ENCODE measurements at regions not wholly inside any gene's neighbourhood (a gene's known extent, or its start where the extent isn't known, plus 50 kb on each side); places are given as distances from the start of the nearest gene placed in this dataset.
"Not testable (repeated sequence)": the region's sequence is repeated elsewhere in the genome, so short reads cannot be mapped to it uniquely, and the experiment has no call there.

- DNase-seq (ENCODE audit: low read depth in 2 of 2, low spot score in 1 of 2): not testable (repeated sequence)
Observed at GRCh38 chr2:87634106-87634505, 113.8 kb upstream of the PLGLB2 start.

- not testable (repeated sequence) for DNase-seq (ENCODE audit: low read depth in 2 of 2, low spot score in 1 of 2)
Observed at GRCh38 chr2:87634971-87635650, 112.8 kb upstream of the PLGLB2 start.

GRCh38 chr2:87636246-87636645 is 111.6 kb upstream of the PLGLB2 start:
- not testable (repeated sequence) for DNase-seq (ENCODE audit: low read depth in 2 of 2, low spot score in 1 of 2)

GRCh38 chr2:87636735-87637134 is 111.2 kb upstream of the PLGLB2 start:
- not testable (repeated sequence) for DNase-seq (ENCODE audit: low read depth in 2 of 2, low spot score in 1 of 2)

- not testable (repeated sequence) for DNase-seq (ENCODE audit: low read depth in 2 of 2, low spot score in 1 of 2)
Observed at GRCh38 chr2:87637249-87637990, 110.5 kb upstream of the PLGLB2 start.

GRCh38 chr2:87638114-87638807 is 109.6 kb upstream of the PLGLB2 start:
- DNase-seq (ENCODE audit: low read depth in 2 of 2, low spot score in 1 of 2): not testable (repeated sequence)

- not testable (repeated sequence) for DNase-seq (ENCODE audit: low read depth in 2 of 2, low spot score in 1 of 2)
Observed at GRCh38 chr2:87638872-87639271, 109.0 kb upstream of the PLGLB2 start.

GRCh38 chr2:87639801-87640440 is 108.0 kb upstream of the PLGLB2 start:
- DNase-seq (ENCODE audit: low read depth in 2 of 2, low spot score in 1 of 2): not testable (repeated sequence)

- DNase-seq (ENCODE audit: low read depth in 2 of 2, low spot score in 1 of 2): not testable (repeated sequence)
Observed at GRCh38 chr2:87640961-87641563, 106.8 kb upstream of the PLGLB2 start.

GRCh38 chr2:87643165-87643564 is 104.7 kb upstream of the PLGLB2 start:
- not testable (repeated sequence) for DNase-seq (ENCODE audit: low read depth in 2 of 2, low spot score in 1 of 2)

- not testable (repeated sequence) for DNase-seq (ENCODE audit: low read depth in 2 of 2, low spot score in 1 of 2)
Observed at GRCh38 chr2:87647737-87648498, 100.0 kb upstream of the PLGLB2 start.

- DNase-seq (ENCODE audit: low read depth in 2 of 2, low spot score in 1 of 2): not testable (repeated sequence)
Observed at GRCh38 chr2:87648815-87649214, 99.1 kb upstream of the PLGLB2 start.

GRCh38 chr2:87649871-87650270 is 98.0 kb upstream of the PLGLB2 start:
- not testable (repeated sequence) for DNase-seq (ENCODE audit: low read depth in 2 of 2, low spot score in 1 of 2)

- not testable (repeated sequence) for DNase-seq (ENCODE audit: low read depth in 2 of 2, low spot score in 1 of 2)
Observed at GRCh38 chr2:87650837-87651236, 97.0 kb upstream of the PLGLB2 start.

- DNase-seq (ENCODE audit: low read depth in 2 of 2, low spot score in 1 of 2): not testable (repeated sequence)
Observed at GRCh38 chr2:87651589-87651988, 96.3 kb upstream of the PLGLB2 start.

- not testable (repeated sequence) for DNase-seq (ENCODE audit: low read depth in 2 of 2, low spot score in 1 of 2)
Observed at GRCh38 chr2:87653373-87653772, 94.5 kb upstream of the PLGLB2 start.

GRCh38 chr2:87654136-87654814 is 93.6 kb upstream of the PLGLB2 start:
- DNase-seq (ENCODE audit: low read depth in 2 of 2, low spot score in 1 of 2): not testable (repeated sequence)

- not testable (repeated sequence) for DNase-seq (ENCODE audit: low read depth in 2 of 2, low spot score in 1 of 2)
Observed at GRCh38 chr2:87657915-87658314, 90.0 kb upstream of the PLGLB2 start.

GRCh38 chr2:87658357-87658756 is 89.5 kb upstream of the PLGLB2 start:
- not testable (repeated sequence) for DNase-seq (ENCODE audit: low read depth in 2 of 2, low spot score in 1 of 2)
